ENCODE measurements at regions not wholly inside any gene's neighbourhood (a gene's known extent, or its start where the extent isn't known, plus 50 kb on each side); places are given as distances from the start of the nearest gene placed in this dataset.
A peak's percentile ranks its signal among the peaks of the same experiment; 100 is the strongest.

DNA sequence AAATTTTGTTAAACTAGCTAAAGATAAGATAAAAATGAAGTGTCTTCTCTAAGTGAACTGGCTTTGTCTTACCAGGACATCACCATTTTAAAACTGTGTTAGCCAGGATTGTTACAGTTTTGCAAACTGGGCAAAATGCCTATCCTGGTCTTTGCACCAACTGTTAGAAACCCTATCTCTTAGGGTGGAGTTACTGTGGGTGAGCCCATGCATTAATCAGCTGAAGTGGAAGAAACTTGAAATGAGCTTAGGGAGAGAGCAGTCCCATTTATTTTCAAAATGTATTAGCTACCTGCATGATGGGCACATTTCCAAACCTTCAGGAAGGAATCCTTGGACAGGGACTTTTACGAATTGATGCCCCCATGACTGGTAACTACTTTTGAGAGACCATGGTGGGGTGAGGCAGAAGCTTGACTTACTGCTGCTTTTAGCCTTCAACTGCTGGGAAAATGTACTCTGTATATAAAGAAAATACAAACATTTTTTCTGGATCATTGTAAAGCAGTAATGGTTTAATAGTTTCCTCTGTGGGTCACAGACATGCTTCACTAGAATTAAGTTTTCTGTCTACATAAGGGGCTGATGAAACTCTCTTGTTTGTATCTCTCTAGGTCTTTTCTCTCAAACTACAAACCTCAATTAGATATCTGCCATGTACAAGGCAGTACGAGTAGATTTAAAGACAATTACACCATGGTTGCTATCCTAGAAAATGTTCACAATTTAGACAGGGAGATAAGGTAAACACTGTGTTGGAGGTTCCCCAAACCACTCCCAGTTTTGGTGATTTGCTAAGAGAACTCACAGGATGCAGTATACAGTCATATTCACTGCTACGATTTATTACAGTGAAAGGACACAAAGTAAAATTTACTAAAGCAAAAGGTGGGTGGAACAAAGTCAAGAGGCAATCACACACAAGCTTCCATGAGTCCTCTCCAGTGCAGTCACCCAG, 321.4 kb upstream of the MMADHC start:
- Histone ChIP-seq H3K9me3 (ENCODE audit: low read depth, low read length) (no peaks in the 10 kb centered on the region), H3K79me2 (ENCODE audit: insufficient read depth, low read length) (no peaks in the 10 kb centered on the region), H3K27me3 (ENCODE audit: insufficient read depth, low read length) (no peaks in the 10 kb centered on the region), H4K20me1 (ENCODE audit: insufficient read depth, low read length) (no peaks in the 10 kb centered on the region), H3K27ac (ENCODE audit: low read depth, low read length) (no peak overlapping the region), H3K36me3 (ENCODE audit: insufficient read depth, low read length) (no peaks in the 10 kb centered on the region), H3K4me3 (ENCODE audit: insufficient read depth, low read length) (no peak overlapping the region), H3K4me1 (ENCODE audit: insufficient read depth, low read length) (peaks cover 18% of the 10 kb centered on the region), H3K4me2 (ENCODE audit: insufficient read depth, low read length) (peak overlapping the region; percentile 57), H2AFZ (ENCODE audit: low read length) (peak overlapping the region; percentile 68)
- no peak for DNase-seq (ENCODE audit: insufficient read length, low spot score, missing footprints)
- TF ChIP-seq, protein P1, sequence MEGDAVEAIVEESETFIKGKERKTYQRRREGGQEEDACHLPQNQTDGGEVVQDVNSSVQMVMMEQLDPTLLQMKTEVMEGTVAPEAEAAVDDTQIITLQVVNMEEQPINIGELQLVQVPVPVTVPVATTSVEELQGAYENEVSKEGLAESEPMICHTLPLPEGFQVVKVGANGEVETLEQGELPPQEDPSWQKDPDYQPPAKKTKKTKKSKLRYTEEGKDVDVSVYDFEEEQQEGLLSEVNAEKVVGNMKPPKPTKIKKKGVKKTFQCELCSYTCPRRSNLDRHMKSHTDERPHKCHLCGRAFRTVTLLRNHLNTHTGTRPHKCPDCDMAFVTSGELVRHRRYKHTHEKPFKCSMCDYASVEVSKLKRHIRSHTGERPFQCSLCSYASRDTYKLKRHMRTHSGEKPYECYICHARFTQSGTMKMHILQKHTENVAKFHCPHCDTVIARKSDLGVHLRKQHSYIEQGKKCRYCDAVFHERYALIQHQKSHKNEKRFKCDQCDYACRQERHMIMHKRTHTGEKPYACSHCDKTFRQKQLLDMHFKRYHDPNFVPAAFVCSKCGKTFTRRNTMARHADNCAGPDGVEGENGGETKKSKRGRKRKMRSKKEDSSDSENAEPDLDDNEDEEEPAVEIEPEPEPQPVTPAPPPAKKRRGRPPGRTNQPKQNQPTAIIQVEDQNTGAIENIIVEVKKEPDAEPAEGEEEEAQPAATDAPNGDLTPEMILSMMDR (IDR thresholded peaks at IDR 0.05; ENCODE audit: extremely low read depth, low read depth, low read length): no peak

DNA sequence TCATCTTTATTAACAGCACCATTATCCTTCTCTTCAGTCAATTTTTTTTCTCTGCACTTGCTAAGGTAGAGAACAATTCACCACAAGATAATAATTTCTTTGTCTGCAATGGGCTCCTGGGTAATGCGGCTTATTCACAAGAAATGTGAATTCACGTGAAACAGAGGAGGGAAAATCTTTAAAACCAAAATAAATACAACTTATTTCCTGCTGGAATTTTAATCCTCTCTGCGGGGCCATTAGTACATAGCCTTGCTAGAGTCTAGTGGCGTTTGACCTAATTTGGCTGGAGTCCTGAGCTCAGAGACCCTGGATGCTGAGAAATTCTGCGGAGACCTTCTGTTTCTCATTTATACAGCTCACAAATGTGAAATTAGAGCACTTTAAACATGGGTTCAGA, 319.3 kb upstream of the MMADHC start:
- Histone ChIP-seq H3K36me3 (ENCODE audit: insufficient read depth, low read length) (no peaks in the 10 kb centered on the region), H2AFZ (ENCODE audit: low read length) (peak overlapping the region; percentile 43), H3K4me3 (ENCODE audit: insufficient read depth, low read length) (no peak overlapping the region), H3K4me2 (ENCODE audit: insufficient read depth, low read length) (no peak overlapping the region), H3K9me3 (ENCODE audit: low read depth, low read length) (no peaks in the 10 kb centered on the region), H4K20me1 (ENCODE audit: insufficient read depth, low read length) (no peaks in the 10 kb centered on the region), H3K27ac (ENCODE audit: low read depth, low read length) (no peak overlapping the region), H3K79me2 (ENCODE audit: insufficient read depth, low read length) (no peaks in the 10 kb centered on the region), H3K27me3 (ENCODE audit: insufficient read depth, low read length) (no peaks in the 10 kb centered on the region), H3K4me1 (ENCODE audit: insufficient read depth, low read length) (peaks cover 33% of the 10 kb centered on the region)
- no peak for DNase-seq (ENCODE audit: insufficient read length, low spot score, missing footprints)
- TF ChIP-seq, protein P1 (IDR thresholded peaks at IDR 0.05; ENCODE audit: extremely low read depth, low read depth, low read length): no peak

DNA sequence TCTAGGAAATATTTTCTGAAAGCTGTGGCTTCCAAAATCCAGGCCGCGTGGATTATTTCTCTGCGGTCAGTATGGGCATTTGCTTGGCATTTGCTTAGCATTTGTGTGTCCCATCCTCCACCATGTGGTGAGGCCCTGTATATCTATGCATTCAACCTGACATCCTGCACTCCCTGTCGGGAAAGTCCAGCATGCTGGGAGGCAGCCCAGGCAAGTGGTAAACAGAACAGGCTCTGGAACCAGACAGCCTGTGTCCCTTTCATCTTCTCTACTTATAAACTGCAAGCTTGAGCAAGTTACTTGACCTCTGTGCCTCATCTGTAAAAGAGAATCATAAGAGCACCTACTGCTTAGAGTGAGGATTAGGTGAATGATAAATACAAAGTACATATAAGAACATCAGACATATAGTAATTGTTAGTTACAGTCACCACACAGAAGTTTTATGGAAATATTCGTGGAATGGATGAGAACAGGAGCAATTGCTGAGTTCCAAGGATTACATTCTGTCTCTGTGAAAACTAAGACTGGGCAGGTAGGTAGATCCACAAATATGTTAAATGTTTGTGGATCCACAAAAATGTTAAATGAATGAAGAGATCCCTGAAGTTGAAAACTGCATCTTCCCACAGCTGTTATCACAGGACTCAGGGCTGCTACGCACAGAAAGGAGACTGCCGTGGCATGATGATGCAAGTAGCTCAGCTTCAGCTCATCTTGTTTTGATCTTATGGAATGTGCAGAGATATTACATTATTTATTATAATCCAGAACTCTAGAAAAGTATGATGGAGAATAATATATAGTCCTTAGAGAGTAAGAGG, 317.0 kb upstream of the MMADHC start:
- H3K9me3 ChIP-seq (ENCODE audit: low read depth, low read length): no peaks in the 10 kb centered on the region
- TF ChIP-seq, protein P1 (IDR thresholded peaks at IDR 0.05; ENCODE audit: extremely low read depth, low read depth, low read length): no peak
- peak overlapping the region; percentile 80 for H3K27ac ChIP-seq (ENCODE audit: low read depth, low read length)
- no peak overlapping the region for H3K4me2 ChIP-seq (ENCODE audit: insufficient read depth, low read length)
- no peaks in the 10 kb centered on the region for H3K79me2 ChIP-seq (ENCODE audit: insufficient read depth, low read length)
- no peaks in the 10 kb centered on the region for H3K36me3 ChIP-seq (ENCODE audit: insufficient read depth, low read length)
- no peaks in the 10 kb centered on the region for H4K20me1 ChIP-seq (ENCODE audit: insufficient read depth, low read length)
- H3K4me1 ChIP-seq (ENCODE audit: insufficient read depth, low read length): peaks cover 47% of the 10 kb centered on the region
- no peak for DNase-seq (ENCODE audit: insufficient read length, low spot score, missing footprints)
- H3K4me3 ChIP-seq (ENCODE audit: insufficient read depth, low read length): no peak overlapping the region
- H2AFZ ChIP-seq (ENCODE audit: low read length): no peak overlapping the region
- no peaks in the 10 kb centered on the region for H3K27me3 ChIP-seq (ENCODE audit: insufficient read depth, low read length)

DNA sequence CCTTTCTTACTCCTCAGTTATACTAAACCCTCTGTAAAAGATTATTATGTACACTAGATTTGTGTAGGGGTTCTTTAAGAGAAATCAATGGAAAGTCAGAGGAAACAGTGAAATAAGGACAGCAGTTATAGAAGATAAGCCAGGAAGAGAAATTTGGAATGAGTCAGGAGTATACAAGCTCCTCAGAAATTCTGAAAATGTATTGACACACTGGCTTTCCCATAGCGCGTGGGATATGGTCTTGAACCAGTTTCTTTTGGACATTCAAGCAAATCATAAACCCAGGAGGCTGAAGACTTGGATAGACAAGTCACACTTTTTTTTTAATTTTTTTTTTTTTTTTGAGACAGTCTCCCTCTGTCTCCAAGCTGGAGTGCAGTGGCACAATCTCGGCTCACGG, 316.1 kb upstream of the MMADHC start:
- TF ChIP-seq, protein P1 (IDR thresholded peaks at IDR 0.05; ENCODE audit: extremely low read depth, low read depth, low read length): no peak
- no peak overlapping the region for H3K4me3 ChIP-seq (ENCODE audit: insufficient read depth, low read length)
- no peak for DNase-seq (ENCODE audit: insufficient read length, low spot score, missing footprints)
- H3K27ac ChIP-seq (ENCODE audit: low read depth, low read length): peak overlapping the region; percentile 80
- no peaks in the 10 kb centered on the region for H3K36me3 ChIP-seq (ENCODE audit: insufficient read depth, low read length)
- H3K9me3 ChIP-seq (ENCODE audit: low read depth, low read length): no peaks in the 10 kb centered on the region
- no peaks in the 10 kb centered on the region for H4K20me1 ChIP-seq (ENCODE audit: insufficient read depth, low read length)
- no peaks in the 10 kb centered on the region for H3K79me2 ChIP-seq (ENCODE audit: insufficient read depth, low read length)
- H3K4me1 ChIP-seq (ENCODE audit: insufficient read depth, low read length): peaks cover 38% of the 10 kb centered on the region
- H2AFZ ChIP-seq (ENCODE audit: low read length): peak overlapping the region; percentile 71
- H3K4me2 ChIP-seq (ENCODE audit: insufficient read depth, low read length): no peak overlapping the region
- no peaks in the 10 kb centered on the region for H3K27me3 ChIP-seq (ENCODE audit: insufficient read depth, low read length)

Measured in osteoblast (primary cell).